Left colon (tissue), 2 donors: ENCODE measurements at regions not wholly inside any gene's neighbourhood (a gene's known extent, or its start where the extent isn't known, plus 50 kb on each side); places are given as distances from the start of the nearest gene placed in this dataset.

Experiments used
- ATAC-seq: fragments of 200-7000 bp; cut with Tn5 transposase; one replicate; pipeline ENCODE4 v1.9.1; 2020; ENCODE audit warnings: mild to moderate bottlenecking, moderate library complexity
- DNase-seq, 2 donors: peaks; one replicate each; pipeline ENCODE4 v3.0.0-alpha.2; 2020
- intact Hi-C, 2 donors: fragments of 100-400 bp; cut with DNase I in 1 of 2; cut with micrococcal nuclease in 1 of 2; formaldehyde crosslinking; loops; one replicate each; pipeline versions ENCODE4 v1.11.2 to v1.14.0; 2022; cut with DNase I, micrococcal nuclease
- donor health status: DM: no; HTN: no; CAD: no.
- donor health status: DM: yes; HTN: yes; CAD: no.

DNA sequence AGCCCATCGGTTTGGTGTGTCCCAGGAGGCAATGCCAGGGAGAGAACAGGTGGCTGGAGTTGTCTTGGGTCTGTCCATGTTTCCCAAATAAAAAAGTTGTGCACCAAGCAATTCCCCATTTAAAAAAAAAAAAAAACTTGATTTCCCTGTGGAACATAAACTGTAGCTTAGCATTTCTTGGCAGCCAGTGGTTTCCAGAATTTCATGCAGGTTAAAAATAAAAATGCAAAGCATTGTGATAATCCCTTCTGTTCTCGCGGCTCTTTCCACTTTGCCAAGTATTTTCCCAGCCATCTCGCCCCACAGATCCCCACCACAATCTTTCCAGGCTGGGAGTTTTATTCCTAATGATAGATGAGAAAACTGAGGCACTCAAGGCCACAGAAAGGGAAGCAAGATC lies 51.4 kb upstream of the MSX1 start:
- intact Hi-C loops = no loop called here
- no peak for ATAC-seq

DNA sequence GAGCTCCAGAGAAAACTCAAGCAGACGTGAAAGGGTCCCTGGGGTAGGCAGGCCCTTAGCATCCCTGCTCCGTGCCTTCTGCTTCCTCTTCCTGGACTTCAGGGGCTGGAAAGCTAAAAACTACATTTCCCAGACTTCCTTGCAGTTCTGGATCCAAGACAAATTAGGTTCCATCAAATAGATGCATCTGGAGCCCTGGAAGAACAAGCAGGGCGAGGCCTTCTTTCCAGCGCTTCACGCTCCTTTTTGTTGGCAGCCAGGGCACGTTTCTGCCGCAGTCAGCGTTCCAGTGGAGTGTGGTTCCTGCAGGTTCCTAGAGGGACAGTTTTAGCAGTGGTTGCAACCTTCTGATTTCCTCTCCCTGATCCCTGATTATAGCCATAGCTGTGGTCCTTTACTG lies 53.6 kb upstream of the MSX1 start:
- DNase-seq (no peak), ATAC-seq (no peak)
- intact Hi-C loops = no loop called here

More for the DNA sequence above, 51.4 kb upstream of the MSX1 start:
- no peak for DNase-seq

DNA sequence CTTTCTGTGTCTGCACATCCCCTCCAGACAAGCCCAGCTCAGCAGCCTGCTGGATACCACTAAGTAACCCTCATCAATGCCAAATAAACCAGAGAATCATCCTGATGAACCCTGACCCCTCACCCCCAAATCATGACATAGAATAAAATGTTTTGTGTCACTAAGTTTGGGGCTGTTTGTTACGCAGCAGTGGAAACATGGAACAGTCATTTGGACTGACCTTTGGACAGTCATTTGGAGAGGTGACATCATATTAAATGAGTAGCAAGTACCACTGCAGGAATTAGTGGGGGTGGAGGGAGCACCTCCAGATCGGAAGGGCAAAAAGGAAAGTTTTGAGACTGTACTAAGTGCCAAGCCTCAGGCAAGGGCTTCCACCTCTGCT lies 55.6 kb upstream of the MSX1 start:
- intact Hi-C loops = no loop called here
- DNase-seq = no peak
- ATAC-seq = no peak

DNA sequence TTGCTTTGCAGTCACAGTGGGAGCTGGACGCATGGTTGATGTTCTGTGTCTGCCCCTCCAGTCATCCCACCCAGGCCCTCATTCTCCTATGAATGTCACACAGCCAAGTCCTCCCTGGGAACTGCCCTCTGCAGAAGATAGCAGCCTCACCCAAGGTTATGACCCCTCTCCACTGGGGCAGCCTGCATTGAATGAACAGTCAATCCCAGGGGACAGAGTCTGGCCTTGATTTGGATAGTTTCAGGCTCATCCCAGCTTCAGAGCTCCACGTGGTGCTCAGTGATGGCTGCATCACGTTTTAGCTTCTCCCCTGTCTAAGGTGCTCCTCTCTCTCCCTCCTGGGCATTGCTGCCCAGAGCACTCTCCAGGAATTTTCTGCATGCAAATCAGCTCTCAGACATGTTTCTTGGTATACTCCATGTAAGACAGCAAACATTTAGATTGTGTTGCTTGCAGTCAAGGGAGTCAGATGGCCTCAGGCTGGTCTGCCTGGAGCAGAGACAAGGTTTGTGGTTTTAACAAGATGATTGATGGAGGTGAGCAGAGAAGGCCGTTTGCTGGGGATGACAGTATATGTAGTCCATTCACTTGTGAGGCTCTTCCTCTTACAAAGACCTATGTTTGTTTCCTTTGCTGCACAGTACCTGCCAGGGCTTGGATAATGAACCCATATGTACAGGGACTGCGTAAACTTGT lies 56.1 kb upstream of the MSX1 start:
- no peak for DNase-seq
- intact Hi-C loops = no loop called here
- ATAC-seq = no peak

DNA sequence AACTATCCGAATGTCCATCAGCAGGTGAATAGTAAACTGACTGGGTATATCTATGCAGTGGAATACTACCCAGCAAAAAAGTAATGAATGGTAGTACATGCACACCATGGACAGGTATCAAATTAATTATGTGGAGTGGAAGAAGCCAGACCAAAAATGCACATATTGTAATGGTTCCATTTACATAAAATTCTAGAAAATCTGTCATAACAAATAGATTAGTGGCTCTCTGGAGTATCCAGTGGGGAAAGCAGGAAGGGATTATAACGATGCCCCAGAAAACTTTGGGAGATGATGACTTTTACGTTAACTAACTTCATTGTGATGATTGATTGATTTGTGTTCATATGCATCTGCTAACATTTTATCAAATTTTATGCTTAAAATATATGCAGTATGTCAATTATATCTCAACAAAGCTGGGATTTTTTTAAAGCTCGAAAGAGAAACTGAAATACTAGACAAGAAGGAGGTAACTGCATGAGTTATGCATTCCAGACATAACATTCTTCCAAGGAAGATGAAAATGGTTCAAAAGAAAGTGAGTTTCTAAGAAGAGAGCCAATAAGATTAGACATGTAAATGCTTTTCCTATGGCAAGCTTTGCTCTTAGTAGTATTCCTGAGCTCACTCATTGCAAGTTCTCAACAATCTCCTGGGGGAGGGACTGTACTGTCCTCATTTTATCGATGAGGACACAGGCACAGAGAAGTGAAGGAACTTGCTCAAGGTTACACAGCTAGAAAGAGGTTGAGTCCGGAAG lies 58.6 kb upstream of the MSX1 start:
- no peak for ATAC-seq
- intact Hi-C loops = no loop called here

DNA sequence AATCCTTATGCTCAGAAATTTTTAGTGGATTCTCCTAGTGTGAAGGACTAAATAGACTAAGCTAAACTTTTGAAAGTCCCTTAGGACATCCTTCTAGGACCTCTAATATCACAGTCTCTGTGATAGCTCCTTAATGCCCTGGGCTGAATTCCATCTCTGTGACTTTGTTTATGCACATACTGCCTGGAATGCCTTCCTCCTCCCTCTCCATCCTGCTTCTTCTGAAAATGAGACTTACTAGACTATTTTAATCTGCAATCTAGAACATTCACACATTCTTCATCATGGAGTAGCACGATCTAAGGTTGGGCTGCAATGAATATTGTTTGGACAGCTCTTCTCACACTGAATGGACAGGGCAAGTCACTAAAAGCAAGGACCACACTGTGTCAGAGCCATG lies 65.0 kb upstream of the MSX1 start:
- intact Hi-C loops = no loop called here
- DNase-seq (no peak), ATAC-seq (no peak)

More for the DNA sequence above, 58.6 kb upstream of the MSX1 start:
- no peak for DNase-seq

DNA sequence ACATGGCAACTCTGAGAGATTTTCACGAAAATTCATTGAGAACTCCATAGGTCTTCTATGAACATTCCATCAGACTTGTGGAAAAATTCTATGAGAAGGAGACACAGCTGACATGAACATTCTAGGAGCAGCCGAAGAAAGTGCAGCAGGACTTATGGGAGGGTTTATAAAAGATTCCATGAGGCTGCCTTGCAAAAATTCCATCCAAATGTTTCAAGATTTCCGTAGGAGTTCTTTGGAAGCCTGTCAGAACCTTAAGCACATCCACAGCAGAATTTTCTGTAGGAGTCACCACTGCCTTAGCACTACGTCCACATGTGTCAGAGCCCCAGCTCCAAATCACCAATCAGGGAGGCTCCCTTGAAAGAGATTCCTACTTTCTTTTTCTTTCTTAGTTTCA lies 67.0 kb upstream of the MSX1 start:
- no peak for ATAC-seq
- DNase-seq = no peak
- intact Hi-C loops = no loop called here

DNA sequence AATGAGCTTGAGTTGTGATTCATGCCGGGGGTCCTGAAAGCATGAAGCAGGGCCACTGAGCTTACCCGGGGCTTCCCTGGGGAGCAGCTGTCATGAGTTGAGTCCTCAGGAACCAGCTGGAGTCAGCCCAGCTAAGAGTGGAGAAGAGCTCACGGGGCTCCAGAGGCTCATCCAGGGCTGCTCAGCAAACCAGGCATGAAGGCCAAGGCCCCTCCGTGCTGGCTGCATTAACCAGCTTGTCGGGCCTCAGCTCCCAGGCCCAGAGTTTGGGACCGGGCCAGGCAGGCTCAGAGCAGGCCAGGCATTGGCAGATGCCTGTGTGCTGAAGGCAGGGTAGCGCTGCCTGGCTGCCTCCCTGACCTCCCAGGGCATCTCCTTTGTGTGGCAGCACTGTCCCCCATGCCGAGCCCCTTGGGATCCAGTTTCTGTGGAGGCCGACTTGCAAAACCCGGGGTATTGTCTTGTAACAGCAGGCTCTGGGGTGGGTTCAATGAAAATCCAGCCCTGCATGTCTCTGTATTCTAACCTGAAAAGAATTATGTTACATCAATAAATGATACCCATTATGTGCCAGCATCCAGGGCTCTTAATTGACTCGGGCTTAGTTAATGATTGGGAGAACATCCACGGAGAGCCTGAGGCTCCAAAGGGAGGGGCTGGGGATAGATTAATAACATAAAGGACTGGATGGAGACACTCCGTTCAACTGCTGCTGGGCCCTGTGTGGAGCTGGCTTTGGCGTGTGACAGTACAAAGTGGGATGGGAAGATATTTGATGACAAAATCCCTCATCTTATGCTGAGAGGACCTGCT lies 68.0 kb upstream of the MSX1 start:
- ATAC-seq (no peak), DNase-seq (no peak)
- intact Hi-C loops = no loop called here

DNA sequence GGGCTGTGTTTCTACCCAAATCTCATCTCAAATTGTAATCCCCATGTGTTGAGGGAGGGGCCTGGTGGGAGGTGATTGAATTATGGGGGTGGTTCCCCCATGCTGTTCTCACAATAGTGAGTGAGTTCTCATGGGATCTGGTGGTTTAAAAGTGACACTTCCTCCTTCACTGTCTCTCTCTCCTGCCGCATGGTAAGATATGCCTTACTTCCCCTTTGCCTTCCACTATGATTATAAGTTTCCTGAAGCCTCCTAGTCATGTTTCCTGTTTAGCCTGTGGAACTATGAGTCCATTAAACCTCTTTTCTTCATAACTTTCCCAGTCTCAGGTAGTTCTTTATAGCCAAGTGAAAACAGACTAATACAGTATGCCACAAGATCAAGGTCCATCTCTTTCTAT lies 70.0 kb upstream of the MSX1 start:
- intact Hi-C loops = no loop called here
- ATAC-seq (no peak), DNase-seq (no peak)

DNA sequence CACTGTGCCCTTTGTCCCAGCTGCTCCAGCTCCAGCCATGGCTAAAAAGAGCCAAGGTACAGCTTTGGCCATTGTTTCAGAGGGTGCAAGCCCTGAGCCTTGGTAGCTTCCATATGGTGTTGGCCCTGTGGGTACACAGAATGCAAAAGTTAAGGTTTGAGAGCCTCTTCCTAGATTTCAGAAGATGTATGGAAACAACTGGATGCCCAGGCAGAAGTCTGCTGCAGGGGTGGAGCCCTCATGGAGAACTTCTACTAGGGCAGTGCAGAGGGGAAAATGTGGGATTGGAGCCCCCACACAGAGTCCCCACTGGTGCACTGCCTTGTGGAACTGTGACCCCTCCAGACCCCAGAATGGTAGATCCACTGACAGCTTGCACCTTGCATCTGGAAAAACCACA lies 70.9 kb upstream of the MSX1 start:
- ATAC-seq (no peak), DNase-seq (no peak)
- intact Hi-C loops = no loop called here

DNA sequence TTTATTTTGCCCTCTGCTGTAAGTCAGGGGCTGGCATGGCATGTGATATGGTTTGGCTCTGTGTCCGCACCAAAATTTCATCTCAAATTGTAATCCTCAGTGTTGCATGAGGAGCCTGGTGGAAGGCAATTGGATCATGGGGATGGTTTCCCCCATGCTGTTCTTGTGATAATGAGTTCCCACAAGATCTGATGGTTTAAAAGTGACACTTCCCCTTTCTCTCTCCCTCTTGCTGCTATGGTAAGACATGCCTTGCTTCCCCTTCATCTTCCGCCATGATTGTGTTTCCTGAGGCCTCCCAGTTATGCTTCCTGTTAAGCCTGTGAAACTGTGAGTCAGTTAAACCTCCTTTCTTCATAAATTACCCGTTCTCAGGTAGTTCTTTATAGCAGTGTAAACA lies 72.0 kb upstream of the MSX1 start:
- no peak for DNase-seq
- intact Hi-C loops = no loop called here
- ATAC-seq = no peak

DNA sequence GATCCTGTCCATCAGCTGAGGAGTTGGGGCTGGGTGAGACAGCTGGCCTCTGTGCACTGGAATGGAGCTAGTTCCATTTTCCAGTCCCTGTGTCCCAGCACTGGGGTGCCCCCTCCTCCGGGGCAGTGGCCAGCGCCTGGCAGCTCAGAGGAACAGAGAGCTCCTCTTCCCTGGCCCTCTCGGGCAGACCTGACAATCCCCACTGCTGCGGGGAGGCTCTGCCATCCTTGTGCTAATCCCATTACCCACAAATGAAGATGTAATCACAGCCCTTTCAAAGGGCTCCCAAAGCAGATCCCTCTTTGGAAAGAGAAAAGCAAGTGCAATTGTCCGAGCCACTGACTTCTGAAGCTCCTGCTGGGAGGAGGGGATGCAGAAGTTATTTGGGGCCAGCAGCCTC lies 75.1 kb upstream of the MSX1 start:
- ATAC-seq (no peak), DNase-seq (no peak)
- intact Hi-C loops = no loop called here

DNA sequence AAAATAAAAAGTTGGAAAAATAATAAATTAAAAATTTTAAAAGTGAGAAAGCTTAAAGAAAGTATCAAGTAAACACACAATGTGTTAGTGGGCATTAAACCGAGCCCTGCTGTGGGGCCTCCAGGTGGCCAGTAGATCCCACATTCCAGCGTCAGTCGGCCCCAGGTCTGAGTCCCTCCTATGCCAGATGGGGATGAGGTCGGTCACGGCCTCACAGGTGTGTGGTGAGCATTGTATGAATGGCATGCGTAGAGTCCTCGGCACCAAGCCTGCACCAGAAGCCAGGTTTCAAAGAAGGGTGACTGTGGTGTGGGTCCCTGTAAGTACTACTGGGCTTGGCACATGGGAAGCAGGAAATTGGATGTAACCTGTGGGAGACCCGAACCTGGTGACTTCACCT lies 75.6 kb upstream of the MSX1 start:
- DNase-seq = no peak
- intact Hi-C loops = no loop called here
- no peak for ATAC-seq

DNA sequence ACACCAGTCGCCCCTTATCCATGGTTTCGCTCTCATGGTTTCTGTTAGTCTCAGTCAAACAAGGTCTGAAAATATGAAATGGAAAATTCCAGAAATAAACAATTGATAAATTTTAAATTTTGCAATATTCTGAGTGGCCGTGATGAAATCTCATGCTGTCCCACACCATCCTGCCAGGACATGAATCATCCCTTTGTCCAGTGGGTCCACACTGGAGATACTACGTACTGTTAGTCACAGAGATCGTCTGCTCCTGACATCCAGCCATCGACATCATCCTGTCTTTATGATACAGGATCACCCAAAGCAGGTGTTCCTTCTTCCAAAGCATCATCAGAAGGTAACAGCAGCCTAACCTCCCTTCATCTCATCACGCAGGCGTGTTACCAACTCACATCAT lies 76.5 kb upstream of the MSX1 start:
- DNase-seq = no peak
- no peak for ATAC-seq
- intact Hi-C loops = no loop called here

DNA sequence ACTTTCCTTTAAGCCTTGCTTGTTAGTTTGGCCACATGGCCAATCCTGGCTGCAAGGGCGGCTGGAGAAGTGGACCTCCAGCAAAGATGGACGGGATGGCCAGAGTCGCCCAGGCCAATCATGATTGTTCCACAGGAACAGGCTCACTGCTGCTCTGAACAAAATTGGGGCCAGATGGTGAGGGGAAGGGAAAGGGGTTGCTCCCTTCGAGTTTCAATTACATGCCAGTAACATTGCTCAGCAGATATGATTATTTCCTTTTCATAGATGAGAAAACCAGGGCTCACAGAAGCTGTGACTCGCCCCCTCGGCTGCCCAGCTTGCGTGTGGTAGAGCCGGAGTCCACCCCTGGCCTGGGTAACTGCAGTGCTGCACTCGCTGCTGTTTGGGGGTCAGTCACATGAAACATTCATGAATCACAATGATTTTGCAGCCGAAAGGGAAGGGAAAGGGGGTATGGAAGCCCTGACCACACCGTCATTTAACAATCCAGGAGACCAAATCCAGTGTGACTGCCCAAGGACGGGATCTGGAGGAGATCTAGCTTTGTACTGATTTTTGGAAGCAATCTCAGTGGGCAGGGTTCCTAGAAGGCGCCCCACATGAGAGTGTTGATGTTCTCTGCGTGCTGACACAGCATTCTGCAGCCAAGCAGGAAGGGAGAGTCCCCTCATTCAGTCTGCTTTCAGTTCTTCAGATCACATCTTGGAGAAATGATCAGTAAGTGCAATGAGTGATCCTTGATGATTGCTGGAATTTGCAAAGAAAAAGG lies 77.3 kb upstream of the MSX1 start:
- intact Hi-C loops = no loop called here
- DNase-seq (no peak), ATAC-seq (no peak)

DNA sequence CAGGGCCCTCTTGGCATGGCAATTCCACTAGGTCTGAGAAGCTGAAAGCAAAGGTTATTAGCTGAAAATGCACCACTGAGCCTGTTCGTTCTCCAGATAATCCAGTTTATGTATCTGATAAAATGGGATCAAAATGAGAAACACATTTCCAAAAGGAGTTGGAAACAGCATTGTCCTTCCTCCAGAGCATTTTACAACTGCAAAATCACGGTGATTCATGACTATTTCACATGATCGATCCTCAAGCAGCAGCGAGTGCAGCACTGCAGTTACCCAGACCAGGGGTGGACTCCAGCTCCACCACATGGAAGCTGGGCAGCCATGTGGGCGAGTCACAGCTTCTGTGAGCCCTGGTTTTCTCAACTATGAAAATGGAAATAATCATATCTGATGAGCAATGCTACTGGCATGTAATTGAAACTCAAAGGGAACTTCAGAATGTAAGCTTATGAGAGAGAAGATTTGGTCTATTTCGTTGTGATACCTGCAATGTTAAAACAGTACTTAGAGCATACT lies 78.7 kb upstream of the MSX1 start:
- no peak for ATAC-seq
- intact Hi-C loops = no loop called here
- DNase-seq = no peak

DNA sequence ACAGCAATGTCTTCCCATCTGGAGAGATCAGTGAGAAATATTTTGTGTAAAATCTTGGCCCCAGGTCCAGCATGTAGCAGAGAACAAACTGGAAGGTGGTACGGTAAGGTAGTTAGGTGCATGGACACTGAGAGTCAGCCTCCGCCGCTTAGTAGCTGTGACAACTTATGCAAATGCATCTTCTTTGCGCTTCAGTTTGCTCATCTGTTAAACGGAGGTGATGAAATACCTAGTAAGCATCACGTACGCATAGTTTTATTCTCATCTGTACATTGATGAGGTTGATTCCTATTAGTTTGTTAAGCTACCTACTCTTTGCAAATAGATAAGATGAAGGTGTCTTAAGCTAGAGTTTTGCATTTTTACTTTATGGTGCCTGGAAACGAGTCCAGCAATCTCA lies 80.0 kb upstream of the MSX1 start:
- no peak for ATAC-seq
- DNase-seq = no peak
- intact Hi-C loops = no loop called here

DNA sequence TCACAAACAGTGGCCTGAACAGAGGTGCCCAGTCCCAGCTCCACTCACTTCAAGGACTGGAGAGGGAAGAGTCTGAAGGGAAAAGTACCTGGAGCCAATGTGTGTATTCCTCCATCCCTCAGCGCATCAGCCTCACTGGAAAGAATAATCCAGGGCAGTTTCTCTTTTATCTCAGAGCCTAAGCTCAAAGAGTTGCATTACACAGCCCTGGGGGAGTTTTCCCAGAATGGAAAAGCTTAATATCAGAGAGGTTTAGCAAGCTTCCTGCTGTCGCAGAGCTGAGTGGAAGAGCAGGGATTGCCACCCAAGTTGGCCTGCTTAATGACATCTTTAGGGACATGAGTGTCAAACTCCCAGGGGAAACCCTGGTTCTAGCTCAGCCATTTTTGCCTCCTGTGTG lies 80.4 kb upstream of the MSX1 start:
- intact Hi-C loops = no loop called here
- ATAC-seq (no peak), DNase-seq (no peak)

DNA sequence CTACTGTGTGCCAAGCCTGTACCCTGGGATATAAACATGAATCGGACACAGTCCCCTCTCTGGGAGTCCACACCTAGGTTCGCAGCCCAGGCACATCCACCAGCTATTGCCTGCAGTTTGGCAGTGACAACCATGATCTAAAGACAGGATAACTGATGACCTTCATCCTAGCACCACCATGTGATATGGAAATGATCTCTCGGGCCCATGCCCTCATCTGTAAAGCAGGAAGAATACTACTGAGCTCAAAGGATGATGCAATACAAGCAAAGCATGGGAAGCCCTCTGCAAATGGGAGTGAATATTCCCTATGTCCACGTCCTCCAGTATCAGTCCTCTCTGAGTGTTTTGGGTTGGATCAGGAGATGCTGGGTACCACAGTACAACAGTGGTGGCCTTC lies 80.9 kb upstream of the MSX1 start:
- no peak for ATAC-seq

More for the DNA sequence above, 80.9 kb upstream of the MSX1 start:
- intact Hi-C loops = no loop called here
- no peak for DNase-seq
